ENCODE measurements at regions not wholly inside any gene's neighbourhood (a gene's known extent, or its start where the extent isn't known, plus 50 kb on each side); places are given as distances from the start of the nearest gene placed in this dataset.
"Not testable (repeated sequence)": the region's sequence is repeated elsewhere in the genome, so short reads cannot be mapped to it uniquely, and the experiment has no call there.

- DNase-seq, result no peak
Measured at GRCh38 chr12:25615119-25615518, 62.0 kb upstream of the LMNTD1 start.

- no peak for DNase-seq
Measured at GRCh38 chr12:25616286-25616685, 63.2 kb upstream of the LMNTD1 start.

- DNase-seq, result no peak
Measured at GRCh38 chr12:25617991-25618390, 64.9 kb upstream of the LMNTD1 start.

- DNase-seq, result no peak
Measured at GRCh38 chr12:25623816-25624215, 70.7 kb upstream of the LMNTD1 start.

GRCh38 chr12:25625146-25625545 is 72.1 kb upstream of the LMNTD1 start:
- DNase-seq, result no peak

DNA sequence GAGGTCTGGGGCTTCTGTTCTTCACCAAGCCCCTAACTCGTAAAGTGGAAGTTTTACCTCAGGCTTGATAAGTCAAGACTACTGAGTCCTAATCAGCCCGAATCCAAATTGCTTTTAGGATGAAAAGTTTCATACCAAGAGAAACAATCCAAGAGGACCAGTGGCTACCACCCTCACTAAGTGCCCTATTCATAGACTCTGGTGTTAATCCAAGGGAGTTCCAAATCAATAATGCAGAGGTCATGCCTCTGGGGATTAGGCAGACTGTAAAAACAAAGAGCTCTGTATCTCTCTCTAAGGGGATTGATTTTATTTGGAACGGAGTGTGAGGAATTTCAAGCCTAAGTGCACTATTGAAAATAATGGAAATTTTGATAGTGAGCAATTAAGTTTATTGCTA is 76.3 kb upstream of the LMNTD1 start:
- DNase-seq, result no peak

- DNase-seq, result not testable (repeated sequence)
Measured at GRCh38 chr12:25630735-25631515, 77.8 kb upstream of the LMNTD1 start.

- DNase-seq, result not testable (repeated sequence)
Measured at GRCh38 chr12:25633149-25633548, 80.1 kb upstream of the LMNTD1 start.

DNA sequence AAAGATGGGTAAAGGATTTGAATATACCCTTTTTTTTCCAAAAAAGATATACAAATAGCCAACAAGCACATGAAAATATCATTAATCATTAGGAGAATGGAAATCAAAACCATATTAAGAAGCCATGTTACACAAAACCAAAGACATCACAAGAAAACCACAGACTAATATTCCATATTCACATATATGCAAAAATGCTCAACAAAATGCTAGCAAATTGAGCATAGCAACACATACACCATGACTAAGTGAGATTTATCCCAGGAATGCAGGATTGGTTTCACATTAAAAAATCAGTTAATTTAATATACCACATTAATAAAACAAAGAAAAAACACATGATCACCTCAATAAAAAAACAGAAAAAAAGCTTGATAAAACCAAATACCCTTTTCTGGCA is 84.7 kb upstream of the LMNTD1 start:
- no peak for DNase-seq

GRCh38 chr12:25639406-25639805 is 86.3 kb upstream of the LMNTD1 start:
- no peak for DNase-seq

- no peak for DNase-seq
Measured at GRCh38 chr12:25644979-25645378, 91.9 kb upstream of the LMNTD1 start.

- DNase-seq, result no peak
Measured at GRCh38 chr12:25645427-25645826, 92.3 kb upstream of the LMNTD1 start.

DNA sequence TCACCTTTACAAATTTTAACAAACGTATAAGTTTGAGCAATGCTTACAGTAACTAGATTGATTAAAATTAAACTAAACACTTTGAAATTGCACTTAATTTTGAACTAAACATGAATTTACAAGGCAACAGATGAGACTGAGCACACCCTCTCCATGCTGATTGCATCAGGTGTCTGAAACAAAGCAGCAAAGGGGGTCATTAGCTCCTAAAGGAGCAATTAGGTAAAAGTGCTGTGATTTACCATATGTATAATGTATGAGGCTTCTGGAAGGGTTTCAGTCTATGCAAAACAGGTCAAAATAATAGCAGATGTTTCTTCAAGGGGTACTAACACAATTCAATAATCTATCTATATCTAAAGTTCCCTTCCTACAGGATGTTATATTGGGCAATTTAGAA is 98.8 kb upstream of the LMNTD1 start:
- no peak for DNase-seq

DNA sequence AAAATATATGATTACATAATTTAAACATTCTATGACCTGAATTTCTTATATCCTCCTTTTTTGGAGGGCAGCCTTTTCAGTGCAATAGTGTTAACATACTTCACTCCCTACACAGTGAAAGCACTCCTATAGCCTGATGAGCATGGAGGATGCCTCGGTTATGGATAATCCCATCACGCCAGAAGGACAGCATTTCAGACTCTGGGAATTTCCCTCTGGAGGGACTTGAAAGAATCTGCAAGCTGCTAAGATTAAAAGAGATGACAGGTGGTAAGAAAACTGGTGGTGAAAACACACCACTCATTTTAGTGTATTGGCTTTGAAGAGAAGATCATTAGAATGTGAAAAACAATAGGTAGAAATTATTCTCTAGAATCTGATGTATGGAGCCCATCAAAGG is 99.3 kb upstream of the LMNTD1 start:
- no peak for DNase-seq

- DNase-seq, result no peak
Measured at GRCh38 chr12:25653487-25654175, 100.5 kb upstream of the LMNTD1 start.

- DNase-seq, result no peak
Measured at GRCh38 chr12:25655702-25656101, 102.6 kb upstream of the LMNTD1 start.

DNA sequence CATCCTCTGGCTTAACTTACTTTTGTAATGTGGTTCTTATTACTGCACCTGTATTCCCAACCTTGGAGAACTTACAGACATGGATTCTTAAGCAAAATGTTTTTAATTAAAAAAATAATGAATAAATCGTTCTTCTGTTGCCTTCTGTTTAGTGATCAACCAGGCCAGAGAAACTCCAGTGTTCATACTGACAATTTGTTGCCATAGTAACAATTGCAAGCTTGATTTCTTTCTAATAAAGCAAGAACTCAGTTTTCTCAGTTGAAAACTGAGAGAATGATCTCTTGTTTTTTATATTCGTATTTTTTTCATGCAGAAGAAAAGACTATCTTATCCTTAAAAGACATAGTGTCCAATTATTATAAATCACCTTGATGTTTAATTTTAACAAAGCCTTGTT is 106.5 kb upstream of the LMNTD1 start:
- DNase-seq, result no peak

DNA sequence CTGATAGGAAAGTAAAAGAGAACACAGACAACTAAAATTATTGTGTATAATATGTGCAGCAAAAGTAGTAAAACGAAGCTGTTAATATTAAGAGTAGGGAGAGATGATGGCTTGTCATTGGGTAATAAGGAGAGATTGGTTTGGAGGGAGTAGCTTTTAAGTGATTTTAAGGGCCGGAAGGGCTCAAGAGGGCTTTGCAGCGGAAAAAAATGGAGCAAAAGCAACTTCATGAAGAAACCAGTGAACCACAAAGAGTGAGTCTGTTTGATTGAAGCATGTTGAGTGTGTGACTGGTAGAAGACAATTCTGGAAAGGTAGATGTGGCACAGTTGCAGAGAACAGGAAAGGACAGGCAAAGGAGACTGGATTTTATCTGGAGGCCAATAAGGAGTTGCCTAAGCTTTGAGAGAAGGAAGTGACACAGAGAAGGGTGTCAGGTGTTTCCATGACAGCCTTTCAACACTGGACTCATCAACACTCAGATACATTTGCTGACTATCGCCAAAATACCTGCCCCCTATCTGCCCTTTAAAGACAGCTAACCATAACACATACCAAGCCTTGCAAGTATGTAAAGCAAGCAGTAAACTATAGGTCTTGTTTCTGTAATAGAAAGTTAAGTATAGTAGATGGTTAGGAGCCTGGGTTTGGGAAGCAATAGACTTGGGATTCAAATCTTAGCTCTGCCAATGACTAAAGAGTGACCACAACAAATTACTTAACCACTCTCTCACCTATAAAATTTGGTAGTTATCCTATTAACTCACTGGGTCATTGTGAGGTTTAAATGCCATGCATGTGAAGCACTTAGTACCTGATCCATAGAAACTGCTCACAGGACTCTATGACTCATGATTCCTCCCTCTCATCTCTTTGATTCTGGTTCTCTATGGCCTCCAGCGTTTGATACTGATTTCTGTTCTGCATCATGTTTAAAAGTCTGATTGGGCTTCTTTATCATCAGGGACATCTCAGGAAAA is 117.3 kb upstream of the LMNTD1 start:
- no peak for DNase-seq

DNA sequence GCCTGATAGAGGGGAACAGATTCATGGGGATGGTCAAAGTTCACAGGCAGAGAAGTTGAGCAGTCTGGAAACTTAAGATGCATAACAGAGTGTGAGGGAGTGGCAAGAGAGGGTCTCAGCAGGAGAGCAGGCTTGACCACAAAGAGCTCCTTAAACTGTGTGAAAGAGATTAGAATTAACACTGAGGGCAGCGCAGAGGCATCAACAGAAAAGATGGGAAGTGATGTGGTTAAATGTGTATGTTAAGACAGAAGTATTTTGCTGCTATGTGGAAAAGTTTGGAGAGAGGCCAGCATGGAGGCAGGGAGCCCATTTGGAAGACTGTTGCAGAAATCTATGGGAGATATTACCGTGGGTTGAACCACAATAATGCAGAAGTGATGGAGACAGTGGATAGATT is 122.7 kb upstream of the LMNTD1 start:
- DNase-seq, result no peak

DNA sequence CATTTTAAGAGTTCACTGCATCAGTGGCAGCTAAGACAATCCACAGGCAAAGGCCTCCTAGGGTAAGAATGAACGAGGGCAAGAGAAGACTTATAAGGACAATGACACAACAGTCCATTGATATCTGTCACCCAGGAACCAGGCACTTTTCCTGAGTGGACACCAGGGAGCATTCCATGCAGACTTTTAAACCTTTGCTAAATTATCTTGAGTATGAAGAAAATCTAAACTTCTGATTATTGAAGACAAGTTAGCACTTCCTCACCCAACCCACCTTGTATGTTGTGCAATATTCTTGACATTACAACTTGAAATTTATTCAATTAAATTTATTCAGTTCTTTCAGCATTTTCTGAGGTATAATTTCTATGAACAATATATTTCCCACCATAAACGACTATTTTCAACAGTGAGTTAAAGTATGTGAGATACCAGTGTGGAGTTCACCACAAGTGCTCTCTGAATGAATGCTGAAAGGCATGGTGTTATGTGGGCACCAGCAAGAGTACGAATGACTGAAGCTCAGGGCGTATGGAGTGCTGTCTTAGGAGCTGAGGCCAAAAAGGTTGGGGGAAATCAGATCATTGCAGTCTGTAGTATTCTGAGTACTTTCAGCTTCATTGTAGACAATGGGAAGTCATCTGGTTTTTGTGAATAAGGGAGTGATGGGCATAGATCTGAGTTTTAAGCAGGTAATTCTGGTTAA is 124.3 kb upstream of the LMNTD1 start:
- DNase-seq, result no peak

GRCh38 chr12:25681580-25681979 is 128.5 kb upstream of the LMNTD1 start:
- DNase-seq, result no peak

- no peak for DNase-seq
Measured at GRCh38 chr12:25682421-25682820, 129.3 kb upstream of the LMNTD1 start.

GRCh38 chr12:25684070-25684469 is 131.0 kb upstream of the LMNTD1 start:
- DNase-seq, result no peak
